Dendritic cell treated with granulocyte-macrophage colony-stimulating factor and Interleukin-4, amounts not matched to agents 40 ng/mL and 50 ng/mL, for 4 days (primary cell): ENCODE measurements at regions not wholly inside any gene's neighbourhood (a gene's known extent, or its start where the extent isn't known, plus 50 kb on each side); places are given as distances from the start of the nearest gene placed in this dataset.

Experiments used
- H3K27ac Mint-ChIP-seq: one replicate; pipeline ENCODE4 v1.8.0; 2022; ENCODE audit warnings: mild to moderate bottlenecking, mixed read lengths
- H3K27me3 Mint-ChIP-seq: one replicate; pipeline ENCODE4 v1.8.0; 2022; ENCODE audit warnings: mild to moderate bottlenecking, mixed read lengths
- H3K36me3 Mint-ChIP-seq: one replicate; pipeline ENCODE4 v1.8.0; 2022; ENCODE audit warnings: low read depth, mixed read lengths
- H3K4me1 Mint-ChIP-seq: one replicate; pipeline ENCODE4 v1.8.0; 2022; ENCODE audit warnings: low read depth, mixed read lengths
- H3K4me3 Mint-ChIP-seq: one replicate; pipeline ENCODE4 v1.8.0; 2022; ENCODE audit warnings: mild to moderate bottlenecking, moderate library complexity, mixed read lengths
- H3K9me3 Mint-ChIP-seq: one replicate; pipeline ENCODE4 v1.8.0; 2022; ENCODE audit warnings: mixed read lengths
- intact Hi-C: fragments of 100-400 bp; cut with micrococcal nuclease; formaldehyde crosslinking; loops from one replicate; pipeline ENCODE4 v1.15.0; 2022

GRCh38 chr14:104245723-104246122 is 107.3 kb downstream of the KIF26A start:
- Mint-ChIP-seq H3K27me3 (no peaks in the 10 kb centered on the region), H3K27ac (no peak overlapping the region), H3K4me3 (no peak overlapping the region), H3K9me3 (no peaks in the 10 kb centered on the region), H3K36me3 (no peaks in the 10 kb centered on the region), H3K4me1 (no peaks in the 10 kb centered on the region)
- intact Hi-C loops: no loop called here

DNA sequence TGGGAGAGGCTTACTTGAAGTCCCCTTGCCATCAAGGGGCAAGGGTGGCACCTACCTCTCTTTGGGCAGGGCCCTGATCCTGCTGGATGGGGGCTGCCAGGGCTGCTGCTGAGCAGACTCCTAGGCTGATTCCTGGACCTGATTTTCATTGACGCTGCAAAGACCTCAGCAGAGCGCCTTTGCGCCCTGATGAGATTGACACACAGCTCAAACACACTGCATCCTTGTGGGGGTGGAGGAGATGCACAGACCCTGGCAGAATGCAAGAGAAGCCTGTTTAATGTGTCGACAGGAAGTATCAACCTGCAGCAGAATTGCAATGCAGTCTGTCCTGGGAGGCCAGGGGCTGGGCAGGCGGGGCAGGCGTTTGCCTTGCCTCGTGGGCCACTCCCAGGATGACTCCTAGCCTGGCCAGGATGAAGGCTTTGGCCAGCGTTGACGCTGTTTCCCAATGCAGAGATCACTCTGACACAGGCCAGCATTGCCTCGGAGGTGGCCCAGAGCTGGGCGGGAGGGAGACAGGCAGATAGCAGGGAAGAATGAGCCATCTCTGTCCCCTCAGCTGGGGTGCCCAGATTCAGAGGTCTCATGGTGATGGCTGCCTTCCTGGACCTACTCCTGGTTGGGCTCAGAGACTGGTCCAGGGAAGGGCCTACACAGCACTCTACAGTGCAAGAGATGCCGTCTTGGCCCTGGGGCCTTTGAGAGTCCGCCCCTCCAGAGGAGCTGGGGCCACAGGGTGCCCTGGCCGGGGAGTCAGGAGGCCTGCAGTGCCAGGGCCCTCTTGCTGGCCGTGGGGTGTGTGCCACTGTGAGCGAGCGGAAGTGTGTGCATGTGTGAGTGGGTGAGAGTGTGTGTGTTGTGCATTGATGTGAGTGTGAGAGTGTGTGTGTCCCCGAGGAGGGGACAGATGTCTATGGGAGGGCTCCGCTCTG is 108.3 kb downstream of the KIF26A start:
- Mint-ChIP-seq H3K9me3 (peaks cover 1% of the 10 kb centered on the region), H3K27me3 (no peaks in the 10 kb centered on the region), H3K4me3 (no peak overlapping the region), H3K27ac (no peak overlapping the region), H3K4me1 (no peaks in the 10 kb centered on the region), H3K36me3 (no peaks in the 10 kb centered on the region)
- intact Hi-C loops: no loop called here

DNA sequence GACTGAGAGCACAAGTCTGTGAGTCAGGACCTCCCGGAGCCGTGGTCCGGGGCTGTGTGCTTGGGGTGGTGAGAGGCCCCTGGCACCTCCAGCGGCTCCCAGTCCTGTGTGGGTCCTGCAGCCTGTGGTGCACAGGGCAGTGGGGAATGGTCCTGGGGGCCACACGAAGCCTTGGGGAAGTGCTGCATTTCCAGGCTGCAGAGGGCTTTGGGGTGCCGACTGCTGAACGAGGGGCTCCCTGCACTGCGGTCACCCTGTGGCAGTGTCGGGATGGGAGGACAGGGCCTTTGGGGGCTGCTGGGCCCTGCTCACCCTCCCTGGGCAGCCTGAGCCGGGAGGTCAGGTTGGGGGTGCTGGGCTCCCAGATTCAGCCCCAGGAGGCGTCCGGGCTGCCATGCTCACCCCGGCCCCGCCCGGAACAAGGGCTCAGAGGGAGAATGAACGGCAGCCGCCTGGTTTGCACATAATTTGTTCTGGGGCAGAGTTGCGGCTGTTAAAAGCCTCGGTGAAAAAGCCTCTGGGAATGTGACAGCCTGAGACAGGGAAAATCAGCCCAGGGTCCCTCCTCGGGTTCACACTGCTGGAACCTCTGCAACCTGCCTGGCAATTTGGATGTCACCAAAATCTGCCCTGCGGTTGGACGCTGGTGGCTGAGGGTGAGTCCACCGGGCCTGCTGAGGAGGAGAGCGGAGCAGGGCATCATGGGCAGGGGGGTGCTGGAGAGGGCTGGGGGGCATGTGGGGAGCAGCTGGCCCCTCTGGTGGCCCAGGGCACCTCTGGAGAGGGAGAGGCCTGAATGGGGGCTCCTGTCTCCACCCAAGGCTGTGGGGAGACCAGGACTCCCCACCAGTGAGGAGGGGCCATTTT is 109.2 kb downstream of the KIF26A start:
- no peaks in the 10 kb centered on the region for H3K36me3 Mint-ChIP-seq
- peaks cover 10% of the 10 kb centered on the region for H3K9me3 Mint-ChIP-seq
- intact Hi-C loops: no loop called here
- H3K27me3 Mint-ChIP-seq: no peaks in the 10 kb centered on the region
- H3K27ac Mint-ChIP-seq: no peak overlapping the region
- no peak overlapping the region for H3K4me3 Mint-ChIP-seq
- no peaks in the 10 kb centered on the region for H3K4me1 Mint-ChIP-seq

DNA sequence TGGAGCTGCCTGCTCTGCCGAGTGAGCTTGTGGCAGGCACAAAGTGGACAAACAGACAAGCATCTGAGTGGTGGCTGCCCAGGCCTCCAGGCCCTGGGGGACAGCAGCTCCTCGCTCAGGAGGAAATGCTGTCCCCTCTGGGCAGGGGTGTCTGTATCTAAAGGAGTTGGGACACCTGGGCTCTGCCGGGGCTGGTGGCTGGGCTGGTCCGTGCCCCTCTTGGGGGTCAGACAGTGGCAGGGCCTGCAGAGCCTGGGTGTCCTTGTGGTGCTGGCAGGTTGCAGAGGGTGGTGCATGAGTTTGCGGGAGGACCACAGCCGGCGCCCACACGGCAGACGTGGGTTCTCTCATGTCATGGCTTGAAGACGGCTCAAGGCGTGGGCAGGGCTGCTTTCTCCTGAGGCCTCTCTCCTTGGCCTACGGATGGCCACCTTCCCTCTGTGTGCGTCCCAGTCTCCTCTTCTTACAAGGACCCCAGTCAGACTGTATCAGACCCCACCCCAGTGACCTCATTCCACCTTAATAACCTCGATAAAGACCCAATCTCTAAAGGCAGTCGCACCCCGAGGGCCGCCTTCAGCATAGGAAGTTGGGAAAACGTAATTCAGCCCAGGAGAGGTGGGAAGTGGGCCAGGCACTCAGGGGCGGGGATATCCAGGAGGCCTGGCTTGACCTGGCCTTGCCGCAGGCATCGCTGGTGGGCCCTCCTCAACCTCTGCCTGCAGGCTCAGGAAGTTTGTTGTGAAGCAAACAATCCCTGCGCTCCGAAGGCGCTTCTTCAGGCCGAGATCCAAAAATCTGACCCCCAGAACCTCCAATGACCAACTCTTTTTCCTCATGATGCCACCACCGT is 110.0 kb downstream of the KIF26A start:
- H3K9me3 Mint-ChIP-seq: peaks cover 11% of the 10 kb centered on the region
- H3K36me3 Mint-ChIP-seq: no peaks in the 10 kb centered on the region
- H3K4me1 Mint-ChIP-seq: no peaks in the 10 kb centered on the region
- no peaks in the 10 kb centered on the region for H3K27me3 Mint-ChIP-seq
- intact Hi-C loops: no loop called here
- H3K4me3 Mint-ChIP-seq: no peak overlapping the region
- H3K27ac Mint-ChIP-seq: no peak overlapping the region

GRCh38 chr14:104249089-104249488 is 110.7 kb downstream of the KIF26A start:
- no peak overlapping the region for H3K27ac Mint-ChIP-seq
- no peaks in the 10 kb centered on the region for H3K36me3 Mint-ChIP-seq
- H3K27me3 Mint-ChIP-seq: no peaks in the 10 kb centered on the region
- H3K9me3 Mint-ChIP-seq: peaks cover 11% of the 10 kb centered on the region
- no peak overlapping the region for H3K4me3 Mint-ChIP-seq
- H3K4me1 Mint-ChIP-seq: no peaks in the 10 kb centered on the region
- intact Hi-C loops: no loop called here

DNA sequence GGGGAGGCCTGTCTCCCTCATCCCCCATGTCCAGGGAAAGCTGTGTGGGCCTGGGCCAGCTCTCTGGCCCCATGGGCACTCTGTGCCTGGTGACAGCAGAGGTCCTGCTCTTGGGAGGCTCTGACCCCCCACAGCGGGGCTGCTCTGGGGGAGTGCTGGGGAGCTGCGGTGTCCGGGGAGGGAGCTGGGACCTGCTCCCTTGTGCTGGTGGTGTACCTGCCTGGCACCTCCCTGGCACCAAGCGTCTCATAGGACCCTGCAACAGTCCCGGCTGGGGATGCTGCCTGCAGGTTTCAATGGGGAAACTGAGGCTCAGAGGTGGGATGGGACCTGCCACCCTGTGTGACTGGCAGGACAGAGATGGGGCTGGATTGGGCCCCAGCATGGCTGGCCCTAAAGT is 111.3 kb downstream of the KIF26A start:
- Mint-ChIP-seq H3K4me3 (no peak overlapping the region), H3K36me3 (no peaks in the 10 kb centered on the region), H3K27ac (no peak overlapping the region), H3K27me3 (peaks cover 3% of the 10 kb centered on the region), H3K4me1 (no peaks in the 10 kb centered on the region), H3K9me3 (peaks cover 11% of the 10 kb centered on the region)
- intact Hi-C loops: no loop called here

- no peak overlapping the region for H3K27ac Mint-ChIP-seq
- intact Hi-C loops: no loop called here
- H3K36me3 Mint-ChIP-seq: no peaks in the 10 kb centered on the region
- H3K4me1 Mint-ChIP-seq: no peaks in the 10 kb centered on the region
- peaks cover 3% of the 10 kb centered on the region for H3K27me3 Mint-ChIP-seq
- H3K4me3 Mint-ChIP-seq: no peak overlapping the region
- peaks cover 11% of the 10 kb centered on the region for H3K9me3 Mint-ChIP-seq
These were observed 111.8 kb downstream of the KIF26A start for GRCh38 chr14:104250175-104250574.

DNA sequence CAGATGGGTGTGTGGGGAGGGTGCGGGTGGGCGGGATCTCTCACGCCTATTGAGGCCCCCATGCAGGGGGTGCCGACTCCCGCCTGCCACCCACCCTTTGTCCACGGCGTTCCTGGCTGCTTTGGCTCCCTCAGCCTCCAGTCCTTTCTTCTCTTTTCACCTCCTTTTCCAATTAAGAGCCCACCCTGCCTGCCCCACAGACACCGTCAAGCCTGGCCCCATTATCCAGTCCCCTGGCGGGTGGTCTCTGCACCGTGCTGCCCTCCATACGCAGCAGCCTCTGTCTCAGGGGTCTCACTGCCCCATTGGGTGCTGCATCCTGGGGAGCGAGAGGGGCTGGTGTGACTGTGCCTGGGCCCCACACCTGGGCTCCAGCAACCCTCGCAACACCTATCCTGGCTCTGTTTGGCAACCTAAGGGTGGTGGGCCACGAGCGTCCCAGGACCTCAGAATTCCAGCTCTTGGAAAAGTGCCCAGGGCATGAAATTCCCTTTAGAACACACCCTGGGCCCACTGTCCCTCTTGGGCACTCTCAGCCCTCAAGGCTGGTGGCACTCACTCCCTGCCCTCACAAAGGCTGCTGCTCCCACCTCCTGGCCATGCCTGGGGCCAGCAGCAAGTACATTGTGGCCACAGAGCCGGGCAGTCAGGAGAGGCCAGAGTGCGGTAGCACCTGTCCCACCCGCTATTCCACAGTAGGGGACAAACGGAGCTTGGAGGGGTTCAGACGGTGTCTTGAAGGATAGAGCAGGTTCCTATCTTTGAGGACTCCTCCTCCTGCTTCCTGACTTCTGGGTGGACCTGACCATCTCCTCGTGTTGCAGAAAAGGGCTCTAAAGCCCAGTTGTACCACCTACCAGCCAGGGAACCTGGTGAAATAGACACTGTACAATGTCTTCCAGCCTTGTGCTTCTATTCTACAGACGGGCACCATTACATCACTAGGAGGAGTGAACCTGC is 114.1 kb downstream of the KIF26A start:
- no peak overlapping the region for H3K4me3 Mint-ChIP-seq
- peaks cover 9% of the 10 kb centered on the region for H3K27me3 Mint-ChIP-seq
- no peaks in the 10 kb centered on the region for H3K36me3 Mint-ChIP-seq

DNA sequence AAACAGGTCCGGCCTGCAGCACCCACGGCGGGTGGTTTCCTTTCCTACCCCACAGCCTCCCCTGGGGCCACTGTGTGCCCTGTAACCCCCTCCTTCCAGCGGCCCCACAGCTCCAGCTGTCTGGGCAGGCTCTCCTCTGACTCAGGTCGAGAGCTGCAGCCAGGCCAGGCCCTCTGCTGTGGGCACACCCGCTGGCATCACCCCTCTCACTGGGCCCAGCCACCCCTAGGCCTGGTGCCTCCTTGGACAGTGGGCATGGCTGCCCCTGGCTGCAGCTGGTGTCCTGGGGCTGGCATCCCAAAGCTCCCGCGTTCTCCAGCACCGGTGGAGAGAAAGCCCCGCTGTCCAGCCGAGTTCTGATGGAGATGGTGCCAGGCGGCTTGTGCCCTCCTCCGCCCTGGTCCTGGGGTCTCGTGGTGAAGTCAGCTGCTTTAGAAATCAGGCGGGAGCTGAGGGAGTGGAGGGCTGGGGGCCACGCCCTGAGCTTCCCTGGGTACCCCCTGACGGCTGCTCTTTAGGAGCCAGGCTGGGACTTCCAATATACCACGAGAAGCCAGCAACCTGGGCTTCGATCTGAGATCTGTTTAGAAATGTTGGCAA is 114.9 kb downstream of the KIF26A start:
- Mint-ChIP-seq H3K27me3 (peaks cover 15% of the 10 kb centered on the region), H3K9me3 (peaks cover 11% of the 10 kb centered on the region), H3K4me1 (no peaks in the 10 kb centered on the region), H3K27ac (no peak overlapping the region), H3K4me3 (no peak overlapping the region), H3K36me3 (no peaks in the 10 kb centered on the region)
- intact Hi-C loops: no loop called here

More for the DNA sequence above, 114.1 kb downstream of the KIF26A start:
- intact Hi-C loops: no loop called here
- Mint-ChIP-seq H3K27ac (no peak overlapping the region), H3K4me1 (no peaks in the 10 kb centered on the region), H3K9me3 (peaks cover 11% of the 10 kb centered on the region)

GRCh38 chr14:104253901-104254353 is 115.5 kb downstream of the KIF26A start:
- intact Hi-C loops: no loop called here
- H3K27me3 Mint-ChIP-seq: peaks cover 15% of the 10 kb centered on the region
- H3K4me3 Mint-ChIP-seq: no peak overlapping the region
- no peaks in the 10 kb centered on the region for H3K4me1 Mint-ChIP-seq
- peaks cover 11% of the 10 kb centered on the region for H3K9me3 Mint-ChIP-seq
- H3K36me3 Mint-ChIP-seq: no peaks in the 10 kb centered on the region
- no peak overlapping the region for H3K27ac Mint-ChIP-seq

DNA sequence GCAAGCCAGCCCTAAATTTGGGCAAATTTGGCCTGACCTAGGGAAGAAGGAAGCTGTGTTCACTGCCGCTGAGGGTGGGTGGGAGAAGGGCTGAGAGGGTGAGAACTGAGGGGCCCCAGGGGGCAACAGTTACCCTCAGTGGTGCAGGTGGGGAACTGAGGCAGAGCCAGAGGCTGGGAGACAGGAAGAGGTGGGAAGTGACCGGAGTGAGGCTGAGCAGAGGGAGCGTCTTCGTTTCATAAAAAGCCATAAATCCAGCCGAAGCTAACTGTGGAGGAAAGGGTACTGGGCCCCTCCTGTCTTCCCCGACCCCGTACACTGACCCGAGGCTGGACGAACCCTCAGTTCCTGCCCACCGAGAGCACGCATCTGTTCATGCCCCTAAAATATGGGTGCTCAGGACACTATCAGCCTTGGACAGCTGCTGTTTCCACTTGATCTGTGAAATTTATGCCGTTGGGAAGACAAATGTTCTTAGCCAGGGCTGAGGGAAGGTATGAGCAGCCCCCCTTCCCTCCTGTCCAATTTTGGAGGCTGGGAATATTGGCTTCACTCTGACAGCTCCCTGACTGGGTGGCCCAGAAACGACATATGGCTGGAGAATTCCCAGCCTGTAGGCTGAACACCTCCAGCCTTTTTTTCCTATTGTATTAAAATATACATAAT is 116.5 kb downstream of the KIF26A start:
- H3K27ac Mint-ChIP-seq: no peak overlapping the region
- peaks cover 16% of the 10 kb centered on the region for H3K27me3 Mint-ChIP-seq
- intact Hi-C loops: no loop called here
- H3K4me3 Mint-ChIP-seq: no peak overlapping the region
- H3K9me3 Mint-ChIP-seq: peaks cover 11% of the 10 kb centered on the region
- H3K36me3 Mint-ChIP-seq: no peaks in the 10 kb centered on the region
- no peaks in the 10 kb centered on the region for H3K4me1 Mint-ChIP-seq

DNA sequence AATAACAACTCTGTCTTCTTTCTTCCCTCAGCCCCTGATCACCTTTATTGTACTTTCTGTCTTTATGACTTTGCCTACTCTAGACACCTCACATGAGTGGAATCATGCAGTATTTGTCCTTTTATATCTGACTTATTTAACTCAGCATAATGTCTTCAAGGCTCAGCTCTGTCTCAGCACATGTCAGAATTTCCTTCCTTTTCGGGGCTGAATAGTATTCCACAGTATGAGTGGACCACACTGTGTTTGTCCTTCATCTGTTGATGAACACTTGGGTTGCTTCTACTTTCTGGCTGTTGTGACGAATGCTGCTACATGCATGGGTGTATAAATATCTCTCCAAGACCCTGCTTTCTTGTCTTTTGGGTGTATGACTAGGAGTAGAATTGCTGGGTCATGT is 117.6 kb downstream of the KIF26A start:
- Mint-ChIP-seq H3K4me3 (no peak overlapping the region), H3K9me3 (peaks cover 11% of the 10 kb centered on the region), H3K36me3 (no peaks in the 10 kb centered on the region), H3K27me3 (peaks cover 16% of the 10 kb centered on the region), H3K4me1 (no peaks in the 10 kb centered on the region), H3K27ac (no peak overlapping the region)
- intact Hi-C loops: no loop called here
